GM12865 (cell line): ENCODE measurements at regions not wholly inside any gene's neighbourhood (a gene's known extent, or its start where the extent isn't known, plus 50 kb on each side); places are given as distances from the start of the nearest gene placed in this dataset.

ENCODE experiments used
- DNase-seq: peaks from one replicate; pipeline ENCODE4 v3.0.0; 2010; ENCODE audit warnings: low read depth
- H3K4me3 ChIP-seq: 2 replicates; pipeline ENCODE4 v1.5.1; 2011; ENCODE audit warnings: mild to moderate bottlenecking, low read depth, low read length, control low read depth
- CTCF ChIP-seq: IDR thresholded peaks from 2 replicates; pipeline ENCODE4 v1.5.1; 2011; ENCODE audit warnings: low read length, control low read depth, low read depth, inconsistent platforms; ENCODE audit not compliant: insufficient read depth; ENCODE audit errors: missing control alignments

- no peak for DNase-seq
- TF ChIP-seq CTCF = no peak
- no peak overlapping the region for H3K4me3 ChIP-seq
Measured at GRCh38 chr10:113988535-113988934, 55.1 kb upstream of the ADRB1 start.

DNA sequence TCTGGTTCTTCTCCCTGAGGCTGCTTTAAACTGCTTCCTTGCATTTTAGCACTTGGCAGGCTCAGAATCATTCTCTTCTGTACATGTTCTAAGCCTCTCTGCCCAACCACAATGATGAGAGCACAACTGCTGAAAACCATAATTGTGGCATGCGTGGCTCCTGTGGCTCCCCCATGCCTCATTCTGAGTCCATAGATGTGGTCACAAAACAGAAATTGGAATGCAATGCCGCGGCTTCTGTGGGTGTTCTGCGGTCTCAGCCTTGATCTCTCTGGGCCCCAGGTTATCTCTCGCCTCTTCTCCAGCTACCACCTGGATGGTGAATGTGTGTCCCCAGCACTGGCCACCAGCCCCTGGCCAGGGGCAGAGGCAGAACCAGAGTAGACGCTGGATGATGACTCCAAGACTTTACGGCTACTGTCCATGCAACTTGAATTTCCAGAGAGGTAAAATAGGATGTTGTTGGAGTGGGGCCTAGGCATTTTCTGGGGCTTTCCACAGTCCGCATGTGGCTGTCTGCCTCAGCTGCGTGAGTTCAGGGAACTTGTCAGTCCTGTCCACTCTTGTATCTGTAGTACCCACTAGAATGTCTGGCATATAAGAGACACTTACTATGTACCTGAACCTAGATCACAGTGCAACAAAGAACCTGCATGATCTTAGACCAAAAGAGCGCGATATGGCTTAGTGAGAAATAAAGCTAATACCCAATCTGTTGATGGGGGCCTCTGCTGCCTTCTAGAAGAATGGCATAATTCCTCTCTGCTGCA is 52.4 kb upstream of the ADRB1 start:
- DNase-seq = peak; percentile 14
- no peak overlapping the region for H3K4me3 ChIP-seq
- TF ChIP-seq CTCF = no peak

DNA sequence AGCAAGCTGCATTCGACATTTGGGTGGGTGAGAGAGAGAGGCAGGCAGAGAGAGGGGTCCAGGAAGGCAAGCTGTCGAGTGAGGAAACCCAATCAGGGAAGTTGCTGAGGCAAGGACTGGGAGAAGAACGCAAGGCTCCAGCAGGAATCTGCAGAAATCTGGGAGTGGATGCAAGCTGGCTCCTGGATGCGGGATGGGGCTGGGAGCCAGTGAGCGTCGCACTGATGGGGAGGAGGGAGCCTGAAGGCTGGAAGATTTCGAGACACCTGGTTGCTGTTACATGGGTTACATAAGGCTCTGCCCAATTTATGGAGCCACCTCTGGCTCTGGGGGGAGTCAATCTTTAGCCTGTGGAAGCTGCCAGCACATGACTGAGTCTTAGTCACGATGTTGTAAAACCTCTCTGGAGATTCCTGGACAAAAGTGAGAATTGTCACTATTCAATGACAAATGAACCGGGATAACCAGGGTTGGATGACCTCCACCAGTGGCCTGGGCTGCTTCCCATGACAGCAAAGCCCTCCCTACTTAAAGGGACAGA is 51.1 kb upstream of the ADRB1 start:
- DNase-seq = no peak

GRCh38 chr10:113993489-113993991 is 50.1 kb upstream of the ADRB1 start:
- no peak for TF ChIP-seq CTCF
- H3K4me3 ChIP-seq = no peak overlapping the region
- peak; percentile 31 for DNase-seq

More for the DNA sequence above, 51.1 kb upstream of the ADRB1 start:
- H3K4me3 ChIP-seq = no peak overlapping the region
- no peak for TF ChIP-seq CTCF
